Endodermal cell (in vitro differentiated cells): ENCODE measurements at regions not wholly inside any gene's neighbourhood (a gene's known extent, or its start where the extent isn't known, plus 50 kb on each side); places are given as distances from the start of the nearest gene placed in this dataset.

Experiments
- DNase-seq: peaks from one replicate; pipeline ENCODE4 v3.0.0-alpha.2; 2017
- H3K27ac ChIP-seq: 2 replicates; pipeline ENCODE4 v1.5.1; 2013; ENCODE audit warnings: mild to moderate bottlenecking, low read depth, low read length, moderate library complexity
- H3K27me3 ChIP-seq: 2 replicates; pipeline ENCODE4 v1.6.1; 2013; ENCODE audit warnings: mild to moderate bottlenecking, low read length, moderate library complexity; ENCODE audit not compliant: insufficient read depth, control insufficient read depth, poor library complexity, severe bottlenecking
- H3K36me3 ChIP-seq: 2 replicates; pipeline ENCODE4 v1.7.0; 2013; ENCODE audit warnings: mild to moderate bottlenecking, low read length, moderate library complexity; ENCODE audit not compliant: control insufficient read depth, insufficient read depth
- H3K4me1 ChIP-seq: one replicate; pipeline ENCODE4 v1.7.0; 2013; ENCODE audit warnings: low read length; ENCODE audit not compliant: control insufficient read depth, insufficient read depth
- H3K4me3 ChIP-seq: 2 replicates; pipeline ENCODE4 v1.5.1; 2013; ENCODE audit warnings: mild to moderate bottlenecking, low read length, moderate library complexity
- H3K9ac ChIP-seq: 2 replicates; pipeline ENCODE4 v1.6.1; 2013; ENCODE audit warnings: mild to moderate bottlenecking, low read length, moderate library complexity; ENCODE audit not compliant: poor library complexity, severe bottlenecking; ENCODE audit errors: extremely low read depth
- H3K9me3 ChIP-seq: 2 replicates; pipeline ENCODE4 v1.6.1; 2013; ENCODE audit warnings: mild to moderate bottlenecking, low read length, moderate library complexity; ENCODE audit not compliant: control insufficient read depth
- H3K27ac Mint-ChIP-seq: 2 replicates; pipeline ENCODE4 v1.8.0; 2020; ENCODE audit warnings: mixed read lengths
- H3K27me3 Mint-ChIP-seq: 2 replicates; pipeline ENCODE4 v1.8.0; 2021; ENCODE audit warnings: mild to moderate bottlenecking, mixed read lengths; ENCODE audit not compliant: insufficient read depth
- H3K36me3 Mint-ChIP-seq: 2 replicates; pipeline ENCODE4 v1.8.0; 2020; ENCODE audit warnings: low read depth, mixed read lengths
- H3K4me1 Mint-ChIP-seq: 2 replicates; pipeline ENCODE4 v1.8.0; 2020; ENCODE audit warnings: mixed read lengths
- H3K4me3 Mint-ChIP-seq: 2 replicates; pipeline ENCODE4 v1.8.0; 2020; ENCODE audit warnings: mild to moderate bottlenecking, moderate library complexity, mixed read lengths
- H3K9me3 Mint-ChIP-seq: 2 replicates; pipeline ENCODE4 v1.8.0; 2020; ENCODE audit warnings: mild to moderate bottlenecking, mixed read lengths
- CTCF ChIP-seq: fragments of 200-600 bp; sonication (generic); conservative IDR thresholded peaks from 2 replicates; pipeline ENCODE4 v1.5.0; 2021; ENCODE audit warnings: antibody characterized with exemption, mild to moderate bottlenecking
- WGBS, 2 experiments: methylation state at CpG; one replicate each; pipeline versions ENCODE4 v1.1.5 to v1.1.7; 2013; ENCODE audit warnings: missing lambda C conversion rate in 2 of 2, mixed read lengths in 1 of 2; ENCODE audit not compliant: insufficient coverage in 1 of 2, insufficient read length in 1 of 2; 5-methylcytosine and 5-hydroxymethylcytosine counted together

- no peaks in the 10 kb centered on the region for H3K36me3 ChIP-seq
- Mint-ChIP-seq H3K27ac (no peak overlapping the region), H3K27me3 (no peaks in the 10 kb centered on the region), H3K4me1 (no peaks in the 10 kb centered on the region), H3K4me3 (no peak overlapping the region), H3K36me3 (no peaks in the 10 kb centered on the region), H3K9me3 (no peaks in the 10 kb centered on the region)
- no peaks in the 10 kb centered on the region for H3K4me1 ChIP-seq
- no peaks in the 10 kb centered on the region for H3K9me3 ChIP-seq
- H3K27ac ChIP-seq: no peak overlapping the region
- DNase-seq: no peak
- 91 to 94% methylated on average over 2 to 3 of the region's 3 CpGs for WGBS, 2 experiments
- no peak overlapping the region for H3K9ac ChIP-seq
- no peak overlapping the region for H3K4me3 ChIP-seq
- TF ChIP-seq CTCF: no peak
- no peaks in the 10 kb centered on the region for H3K27me3 ChIP-seq
These were observed 1350.5 kb upstream of the PABPC4L start for GRCh38 chr4:135552131-135552530.

- Histone ChIP-seq H3K27ac (no peak overlapping the region), H3K27me3 (no peaks in the 10 kb centered on the region), H3K36me3 (no peaks in the 10 kb centered on the region), H3K4me1 (no peaks in the 10 kb centered on the region), H3K4me3 (no peak overlapping the region), H3K9ac (no peak overlapping the region), H3K9me3 (no peaks in the 10 kb centered on the region)
- TF ChIP-seq CTCF: no peak
- no peaks in the 10 kb centered on the region for H3K27me3 Mint-ChIP-seq
- H3K4me1 Mint-ChIP-seq: no peaks in the 10 kb centered on the region
- no peaks in the 10 kb centered on the region for H3K36me3 Mint-ChIP-seq
- H3K9me3 Mint-ChIP-seq: no peaks in the 10 kb centered on the region
- H3K27ac Mint-ChIP-seq: no peak overlapping the region
- no peak for DNase-seq
- H3K4me3 Mint-ChIP-seq: no peak overlapping the region
- 93% methylated on average over 2 of the region's 2 CpGs; no CpG with 5 or more reads in 1 of the 2 experiments for WGBS, 2 experiments
These were observed 1347.1 kb upstream of the PABPC4L start for GRCh38 chr4:135548711-135549110.

DNA sequence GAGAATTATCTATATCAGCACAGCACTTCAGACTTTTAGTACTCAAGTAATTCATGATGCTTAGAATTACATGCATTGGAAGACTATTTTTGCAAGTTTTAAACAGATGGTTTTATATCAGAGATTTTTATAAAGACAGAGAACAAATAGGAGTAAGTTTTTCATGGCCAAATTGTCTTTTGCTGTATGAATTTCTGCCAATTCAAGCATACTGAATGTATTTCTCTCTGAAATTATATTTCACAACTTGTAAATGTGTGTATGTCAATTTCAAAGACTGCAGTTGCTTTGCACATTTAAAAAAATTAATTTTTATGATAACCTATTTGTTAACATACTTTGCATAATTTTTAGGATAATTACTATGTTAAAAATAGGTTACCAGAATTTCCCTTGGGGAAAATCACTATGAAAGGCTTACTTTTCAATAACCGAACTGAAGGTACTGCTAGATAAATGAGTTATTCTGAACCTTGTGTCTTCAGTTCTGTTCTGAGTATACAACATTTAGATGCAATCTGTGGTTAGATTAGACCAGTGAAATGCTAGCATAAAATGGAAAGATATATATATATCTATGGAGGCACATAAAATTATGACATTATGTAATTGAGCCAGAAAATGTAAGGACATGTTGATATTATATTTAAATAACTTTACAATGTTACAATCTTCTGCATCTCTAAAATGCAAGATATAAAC lies 1344.2 kb upstream of the PABPC4L start:
- H3K4me3 Mint-ChIP-seq: no peak overlapping the region
- 80 to 97% methylated on average over 1 of the region's 1 CpG for WGBS, 2 experiments
- H3K27me3 ChIP-seq: no peaks in the 10 kb centered on the region
- no peaks in the 10 kb centered on the region for H3K36me3 ChIP-seq
- H3K27ac ChIP-seq: no peak overlapping the region
- no peak overlapping the region for H3K4me3 ChIP-seq
- no peaks in the 10 kb centered on the region for H3K4me1 ChIP-seq
- no peaks in the 10 kb centered on the region for H3K4me1 Mint-ChIP-seq
- DNase-seq: no peak
- H3K27ac Mint-ChIP-seq: no peak overlapping the region
- H3K9ac ChIP-seq: no peak overlapping the region
- no peaks in the 10 kb centered on the region for H3K9me3 Mint-ChIP-seq
- no peaks in the 10 kb centered on the region for H3K27me3 Mint-ChIP-seq
- H3K36me3 Mint-ChIP-seq: no peaks in the 10 kb centered on the region
- no peaks in the 10 kb centered on the region for H3K9me3 ChIP-seq
- no peak for TF ChIP-seq CTCF
